HG02571 (cell line): ENCODE measurements at regions not wholly inside any gene's neighbourhood (a gene's known extent, or its start where the extent isn't known, plus 50 kb on each side); places are given as distances from the start of the nearest gene placed in this dataset.
"Not testable (repeated sequence)": the region's sequence is repeated elsewhere in the genome, so short reads cannot be mapped to it uniquely, and the experiment has no call there.

Experiments used
- ATAC-seq: cut with Tn5 transposase; IDR thresholded peaks from one replicate; pipeline ENCODE4 v1.9.1; 2021; ENCODE audit warnings: mild to moderate bottlenecking, moderate library complexity; ENCODE audit not compliant: unreplicated experiment

DNA sequence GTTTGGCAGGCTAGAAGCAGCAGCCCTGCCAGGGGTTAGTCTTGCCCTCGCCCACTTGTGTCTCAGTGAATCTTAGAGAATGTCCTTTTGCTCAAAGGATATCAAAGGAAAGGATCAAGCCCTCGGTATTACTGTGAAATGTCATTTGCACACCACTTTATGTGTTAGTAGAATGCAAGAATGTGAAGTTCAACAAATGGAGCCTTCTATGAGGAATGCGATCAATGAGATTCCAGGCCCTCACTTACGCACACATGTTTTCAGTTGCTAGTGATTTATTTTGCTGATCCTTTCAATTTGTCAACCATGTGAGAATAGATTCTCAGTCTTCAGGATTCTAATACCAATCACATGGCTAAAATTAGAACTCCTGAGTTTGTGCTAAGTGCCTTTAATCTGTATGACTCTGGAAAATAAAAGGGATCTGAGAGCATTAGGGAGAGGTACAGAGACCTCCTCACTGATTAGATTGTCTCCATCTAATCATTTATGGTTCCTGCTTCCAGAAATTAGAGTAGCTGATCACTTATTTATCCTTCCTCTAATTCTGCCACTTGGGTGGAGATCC lies 123.0 kb upstream of the SP4 start:
- ATAC-seq, result no peak

DNA sequence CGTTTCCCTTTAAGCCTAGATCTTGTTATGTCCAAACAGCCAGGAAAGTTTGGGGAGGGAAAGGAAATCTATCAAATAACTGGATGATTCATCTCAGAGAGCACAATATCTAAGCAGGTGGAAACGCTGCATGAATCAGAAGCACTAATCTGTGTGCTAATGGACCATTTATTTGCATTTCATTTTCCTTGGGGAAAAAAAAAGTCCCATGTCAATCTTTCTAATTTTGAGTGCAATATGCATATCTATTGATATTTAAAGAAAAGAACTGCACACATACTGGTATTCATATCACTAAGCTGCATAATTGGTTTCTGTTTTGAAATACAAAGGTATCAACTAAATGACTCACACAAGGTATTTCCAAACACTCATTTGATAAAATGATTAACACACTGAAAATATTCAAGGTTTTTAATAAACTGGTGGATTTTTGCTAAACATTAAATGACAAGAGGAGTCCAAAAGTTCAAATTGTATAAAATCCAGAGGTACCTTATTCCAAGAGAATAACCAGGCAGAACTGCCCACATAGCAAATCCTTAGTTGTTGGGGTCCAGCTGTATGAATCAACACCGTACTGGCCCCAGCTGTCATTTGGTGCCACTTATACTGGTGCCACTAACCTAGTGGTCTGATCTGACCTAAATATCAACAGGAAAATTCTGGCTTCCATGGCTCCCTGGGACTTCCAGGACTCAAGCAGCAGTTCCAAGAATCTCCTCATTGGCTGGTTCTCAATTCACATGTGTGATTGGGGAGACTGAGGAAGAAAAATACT lies 122.2 kb upstream of the SP4 start:
- ATAC-seq, result no peak

DNA sequence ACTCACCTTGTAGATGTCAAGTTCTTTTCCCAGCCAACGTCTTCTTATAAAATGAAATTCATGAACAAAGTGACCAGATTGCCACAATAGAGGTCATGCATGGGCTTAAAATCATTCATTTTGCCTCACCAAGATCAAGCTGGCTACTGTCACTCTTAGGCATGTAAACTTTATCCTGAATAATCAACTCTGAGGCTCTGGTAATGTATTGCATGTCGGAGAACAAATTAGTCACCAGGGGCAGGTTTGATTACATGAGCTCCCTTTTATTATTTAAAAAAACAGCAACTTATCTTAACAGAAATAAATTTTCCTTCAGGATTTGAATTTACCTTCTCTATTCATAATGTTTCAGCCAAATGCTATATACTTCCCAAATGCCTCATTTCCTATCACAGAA lies 112.9 kb upstream of the SP4 start:
- ATAC-seq, result no peak

DNA sequence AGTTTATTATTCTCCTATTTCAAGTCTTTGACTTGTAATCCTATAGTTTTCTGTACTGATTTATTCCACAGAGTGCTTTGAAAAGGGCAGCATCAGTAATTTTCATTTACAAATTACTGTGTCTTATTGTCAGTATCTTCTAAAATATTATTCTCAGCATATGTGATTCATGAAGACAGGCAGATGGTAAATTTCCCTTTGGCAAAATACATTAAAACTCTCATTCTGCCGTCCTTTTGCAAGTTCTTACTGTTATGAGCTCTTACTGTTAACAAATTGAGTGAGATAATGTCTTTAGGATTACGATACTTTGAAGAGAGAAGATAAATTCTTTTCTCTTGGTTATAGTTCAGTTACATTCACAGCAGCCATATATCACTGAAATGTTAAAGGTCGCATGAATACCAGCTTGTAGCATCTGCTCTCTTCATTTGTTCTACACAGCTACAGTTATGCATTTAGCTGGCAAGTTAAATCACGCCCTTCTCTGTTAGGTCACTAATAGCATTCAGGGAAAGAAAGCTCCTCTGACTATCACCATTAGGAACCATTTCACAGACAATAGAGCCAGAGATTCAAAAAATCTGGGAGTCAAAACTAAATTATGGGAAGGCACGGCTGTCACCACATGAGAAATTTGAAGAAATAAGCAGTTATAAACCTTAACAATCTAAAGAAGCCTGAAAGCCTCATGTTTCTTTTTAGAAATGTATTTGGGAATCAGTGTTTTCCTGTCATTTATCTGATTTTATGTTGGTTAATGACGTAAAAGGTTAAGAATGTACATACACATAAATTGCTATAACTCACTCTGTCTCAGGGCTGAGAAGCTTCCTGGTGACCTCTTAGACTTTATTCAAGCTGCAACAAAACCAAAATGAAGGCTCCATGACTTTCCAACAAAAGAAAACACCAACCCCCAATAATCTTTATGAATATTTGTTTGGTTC lies 109.6 kb upstream of the SP4 start:
- no peak for ATAC-seq

DNA sequence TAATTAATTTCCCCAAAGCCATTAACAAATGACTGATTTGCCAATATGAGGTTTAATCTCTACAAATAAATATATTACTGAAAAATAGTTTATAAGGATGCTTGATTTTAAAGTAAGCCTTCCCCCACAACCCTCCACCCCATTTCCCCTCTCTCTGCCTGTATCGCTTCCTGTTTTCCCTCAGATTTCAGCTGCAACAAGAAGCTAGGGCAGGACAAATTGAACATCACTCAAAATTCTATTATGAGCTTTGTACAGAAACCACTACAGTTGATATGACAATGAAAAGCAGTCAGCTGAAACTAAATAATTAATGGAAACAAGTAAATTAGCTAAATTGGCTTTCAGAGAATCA lies 109.0 kb upstream of the SP4 start:
- no peak for ATAC-seq

DNA sequence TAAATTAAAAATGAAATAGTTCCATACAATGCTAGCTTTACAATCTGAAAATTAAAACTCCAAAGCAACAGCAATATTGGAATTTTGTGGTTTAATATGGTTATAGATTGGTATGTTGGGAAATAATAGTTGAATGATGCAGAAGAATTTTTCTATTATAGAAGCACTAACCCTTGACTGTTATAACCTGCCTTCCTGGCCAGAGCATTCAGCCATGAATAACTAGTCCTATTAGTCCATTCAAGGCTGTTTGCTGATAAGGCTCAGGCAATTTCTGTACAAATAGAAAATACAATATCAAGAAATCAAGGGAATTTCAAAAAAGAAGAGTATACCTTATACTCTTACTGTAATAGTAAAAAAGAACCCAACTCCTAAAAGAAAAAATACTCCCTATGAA lies 101.6 kb upstream of the SP4 start:
- no peak for ATAC-seq

DNA sequence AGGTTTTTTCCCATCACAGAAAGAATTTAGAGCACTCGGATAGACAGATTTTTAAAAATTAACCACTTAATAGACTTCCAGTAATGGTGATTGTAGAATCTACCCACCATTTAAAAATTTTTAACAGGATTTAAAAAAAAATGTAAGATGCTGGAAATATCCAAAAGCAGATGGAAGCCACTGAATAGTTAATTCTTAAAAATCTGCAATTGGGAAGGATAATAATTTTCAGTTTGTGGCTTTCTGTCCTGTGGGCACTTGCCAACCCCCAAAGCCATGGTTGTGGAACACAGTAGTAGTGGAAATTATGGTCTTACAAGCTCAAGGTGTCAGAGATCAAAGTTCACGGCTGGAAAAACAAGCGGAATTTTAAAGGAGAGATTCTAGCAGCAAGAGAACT lies 101.0 kb upstream of the SP4 start:
- no peak for ATAC-seq

DNA sequence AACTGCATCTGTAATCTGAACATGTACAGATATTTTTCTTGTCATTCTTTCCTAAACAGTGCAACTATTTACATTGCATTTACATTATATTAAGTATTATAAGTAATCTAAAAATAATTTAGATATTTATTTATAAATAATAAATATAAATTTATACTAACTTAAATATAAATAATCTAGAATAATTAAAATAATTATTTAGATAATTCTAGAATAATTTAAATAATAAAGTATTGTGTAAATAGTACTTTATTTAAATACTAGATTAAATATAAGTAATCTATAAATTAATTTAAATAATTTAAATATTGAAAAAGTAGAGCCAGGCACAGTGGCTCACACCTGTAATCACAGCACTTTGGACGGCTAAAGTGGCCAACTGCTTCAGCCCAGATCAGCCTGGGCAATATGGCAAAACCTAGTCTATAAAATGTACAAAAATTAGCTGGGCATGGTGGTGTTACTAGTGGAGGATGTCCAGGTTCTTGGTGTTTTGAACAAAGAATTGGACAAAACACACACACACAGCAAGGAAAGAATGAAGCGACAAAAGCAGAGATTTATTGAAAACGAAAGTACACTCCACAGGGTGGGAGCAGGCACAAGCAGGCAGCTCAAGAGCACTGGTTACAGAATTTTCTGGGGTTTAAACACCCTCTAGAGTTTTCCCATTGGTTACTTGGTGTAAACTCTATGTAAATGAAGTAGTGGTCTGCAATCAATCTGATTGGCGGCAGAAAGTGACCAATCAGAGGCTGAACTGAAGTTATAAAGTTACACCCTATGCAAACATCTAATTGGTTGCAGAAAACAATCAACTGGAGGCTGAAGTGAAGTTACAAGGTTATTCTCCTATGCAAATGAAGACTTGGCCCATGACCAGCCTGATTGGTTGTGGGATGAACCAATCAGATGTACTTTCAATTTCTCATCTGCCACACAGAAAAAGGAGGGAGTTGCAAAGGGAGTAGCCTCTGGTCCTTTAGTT lies 100.2 kb upstream of the SP4 start:
- no peak for ATAC-seq

DNA sequence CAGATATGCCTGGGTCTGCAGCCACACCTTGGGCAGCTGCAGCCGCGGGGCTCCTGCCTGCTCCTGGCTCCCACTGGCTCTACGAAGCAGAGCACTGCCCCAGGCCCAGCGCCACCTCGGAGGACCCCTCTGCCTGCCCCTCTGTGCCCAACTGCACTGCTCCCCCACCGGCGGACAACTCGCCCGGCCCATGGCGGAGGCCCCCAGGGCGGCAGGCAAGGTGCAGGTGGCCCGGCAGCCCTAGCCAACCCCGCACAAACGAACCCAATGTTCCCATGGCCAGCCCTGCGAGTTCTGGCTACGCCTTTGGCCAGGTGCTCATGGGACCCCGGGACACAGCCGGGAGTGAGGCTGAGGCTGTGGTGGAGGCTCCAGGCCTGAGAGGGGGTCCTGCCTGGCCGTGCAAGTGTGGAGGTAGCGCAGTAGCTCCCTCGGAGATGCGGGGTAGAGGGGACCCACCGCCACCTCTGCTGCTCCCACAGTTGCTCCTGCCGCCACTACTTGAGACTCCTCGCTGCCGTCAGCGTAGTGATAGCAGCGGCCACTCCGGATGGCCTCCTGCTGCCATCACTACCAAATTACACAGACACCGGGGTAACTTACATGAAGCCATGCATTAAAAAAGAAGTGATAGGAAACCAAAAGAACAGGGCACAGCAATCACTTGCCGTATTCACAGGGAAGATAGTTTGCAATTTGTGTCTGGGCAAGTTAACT lies 97.3 kb upstream of the SP4 start:
- ATAC-seq, result no peak

DNA sequence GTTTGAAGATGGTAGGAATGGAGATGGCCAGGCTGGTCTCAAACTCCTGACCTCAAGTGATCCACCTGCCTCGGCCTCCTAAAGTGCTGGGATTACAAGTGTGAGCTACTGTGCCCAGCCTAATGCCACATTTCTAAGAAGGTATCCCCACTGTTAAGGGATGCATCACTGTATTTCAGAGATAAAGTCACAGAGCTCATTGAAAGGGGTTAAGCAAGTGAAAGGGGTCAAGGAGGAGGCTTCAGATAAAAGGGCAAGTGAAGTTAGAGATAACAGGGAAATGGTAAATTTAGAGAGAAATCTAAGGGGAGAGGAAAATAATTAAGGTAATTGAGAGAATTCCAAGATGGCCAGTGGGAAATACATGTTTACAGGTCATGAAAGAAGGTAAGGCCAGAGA lies 93.0 kb upstream of the SP4 start:
- no peak for ATAC-seq

DNA sequence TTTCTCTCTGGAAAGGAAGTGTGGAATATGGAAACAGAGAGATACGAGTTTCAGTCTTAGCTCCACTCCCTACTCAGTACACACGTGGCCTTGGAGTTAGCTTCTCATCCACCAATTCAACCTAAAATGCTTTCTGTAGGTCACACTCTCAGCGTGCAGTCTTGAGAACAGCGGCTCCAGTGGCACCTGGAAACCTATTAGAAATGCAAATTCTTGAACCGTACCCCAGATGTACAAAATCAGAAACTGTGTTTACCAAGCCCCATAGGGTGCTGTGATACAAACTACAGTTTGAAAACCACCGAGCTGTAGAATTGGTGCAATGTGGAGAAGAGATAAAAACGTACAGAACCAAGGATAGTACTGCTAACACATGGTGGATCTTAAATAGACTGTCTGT lies 91.1 kb upstream of the SP4 start:
- no peak for ATAC-seq

DNA sequence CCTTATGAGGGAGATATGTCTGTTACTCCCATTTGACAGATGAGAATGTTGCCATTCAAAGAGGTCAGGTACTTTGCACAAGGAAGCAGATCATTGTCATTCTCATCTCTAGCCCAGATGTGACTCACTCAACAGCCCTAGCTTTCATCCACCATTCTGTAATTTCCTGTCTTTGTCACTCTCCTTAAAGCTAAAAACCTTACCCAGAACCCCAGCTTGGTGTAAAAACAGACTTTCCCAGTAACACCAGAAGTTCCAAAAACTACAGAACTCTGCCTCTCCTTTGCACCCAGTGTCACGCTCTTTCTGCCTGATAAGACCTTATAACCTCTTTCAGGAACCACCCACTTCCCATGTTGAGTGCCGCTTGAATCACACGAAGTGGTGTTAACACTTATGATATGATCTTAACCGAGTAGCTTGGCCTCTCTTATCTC lies 89.1 kb upstream of the SP4 start:
- no peak for ATAC-seq

DNA sequence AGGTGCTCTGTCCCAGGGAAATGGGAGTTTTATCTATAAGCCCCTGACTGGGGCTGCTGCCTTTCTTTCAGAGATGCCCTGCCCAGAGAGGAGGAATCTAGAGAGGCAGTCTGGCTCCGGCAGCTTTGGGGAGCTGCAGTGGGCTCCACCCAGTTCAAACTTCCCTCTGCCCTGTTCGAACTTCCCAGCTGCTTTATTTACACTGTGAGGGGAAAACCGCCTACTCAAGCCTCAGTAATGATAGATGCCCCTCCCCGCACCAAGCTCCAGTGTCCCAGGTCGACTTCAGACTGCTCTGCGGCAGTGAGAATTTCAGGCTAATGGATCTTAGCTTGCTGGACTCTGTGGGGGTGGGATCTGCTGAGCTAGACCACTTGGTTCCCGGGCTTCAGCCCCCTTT lies 83.0 kb upstream of the SP4 start:
- not testable (repeated sequence) for ATAC-seq

DNA sequence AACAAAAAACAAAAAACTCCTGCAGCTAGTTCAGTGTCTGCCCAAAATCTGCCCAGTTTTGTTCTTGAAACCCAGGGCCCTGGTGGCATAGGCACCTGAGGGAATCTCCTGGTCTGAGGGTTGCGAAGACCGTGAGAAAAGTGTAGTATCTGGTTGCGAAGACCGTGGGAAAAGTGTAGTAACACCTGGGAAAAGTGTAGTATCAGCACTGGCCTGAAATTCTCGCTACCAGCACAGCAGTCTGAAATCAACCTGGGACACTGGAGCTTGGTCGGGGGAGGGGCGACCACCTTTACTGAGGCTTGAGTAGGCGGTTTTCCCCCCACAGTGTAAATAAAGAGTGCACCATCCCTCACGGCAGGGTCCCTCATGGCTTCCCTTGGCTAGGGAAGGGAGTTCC lies 82.5 kb upstream of the SP4 start:
- ATAC-seq, result no peak

DNA sequence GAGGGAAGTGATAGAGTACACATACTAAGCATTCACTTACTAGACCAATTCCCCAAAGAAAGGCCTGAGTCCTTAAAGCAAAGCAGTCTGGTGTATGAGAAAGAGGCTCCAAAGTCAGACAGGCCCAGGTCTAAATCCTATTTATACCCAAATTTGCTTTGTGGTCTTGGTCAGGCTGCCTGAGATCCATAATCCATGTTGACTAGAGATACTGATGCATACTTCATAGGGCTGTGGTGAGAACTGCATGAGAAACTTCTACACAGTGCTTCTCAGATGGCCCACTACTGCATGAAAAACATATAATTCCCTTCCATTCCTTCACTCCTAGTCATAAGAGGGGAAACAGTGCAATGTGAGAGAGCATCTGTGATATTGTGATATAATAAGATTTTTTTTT lies 81.6 kb upstream of the SP4 start:
- no peak for ATAC-seq

DNA sequence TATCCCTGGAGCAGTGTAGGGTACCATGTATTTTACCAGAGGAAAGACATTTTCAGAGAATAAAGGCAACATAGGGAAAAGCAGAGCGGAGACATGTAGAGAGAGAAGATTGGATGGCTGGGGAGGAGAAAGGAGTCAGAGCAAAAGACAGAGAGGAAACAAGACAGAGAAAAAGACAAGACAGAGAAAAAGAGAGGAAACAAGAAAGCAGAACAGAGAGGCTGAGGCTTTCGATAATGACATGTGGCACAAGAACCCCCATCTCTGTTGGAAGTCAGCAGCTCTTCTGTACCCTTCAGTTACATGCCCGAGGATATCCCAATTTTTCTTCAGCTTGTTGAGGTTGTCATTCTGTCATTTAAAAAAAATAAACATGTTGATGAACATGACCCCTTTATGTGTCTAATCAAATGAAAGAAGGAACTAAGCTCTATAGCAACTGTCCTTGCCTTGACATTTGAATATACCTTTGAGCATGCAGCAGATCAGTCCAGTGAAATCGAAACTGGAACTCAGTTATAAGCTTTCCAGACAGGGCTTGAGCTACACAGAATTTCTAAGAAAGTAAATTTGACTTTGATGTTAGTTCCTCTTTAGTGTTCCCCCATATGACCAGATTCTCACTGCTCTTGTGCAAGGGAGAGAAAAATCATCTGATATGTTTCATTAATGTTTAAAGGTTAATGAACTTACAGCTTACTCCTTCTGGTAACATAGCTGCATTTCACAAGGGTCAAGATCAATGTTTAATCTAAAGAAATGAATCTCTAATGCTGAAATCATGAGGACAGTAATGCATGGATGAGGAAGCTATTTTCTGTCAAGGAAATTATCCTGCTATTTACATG lies 75.1 kb upstream of the SP4 start:
- ATAC-seq, result peak; percentile 84

DNA sequence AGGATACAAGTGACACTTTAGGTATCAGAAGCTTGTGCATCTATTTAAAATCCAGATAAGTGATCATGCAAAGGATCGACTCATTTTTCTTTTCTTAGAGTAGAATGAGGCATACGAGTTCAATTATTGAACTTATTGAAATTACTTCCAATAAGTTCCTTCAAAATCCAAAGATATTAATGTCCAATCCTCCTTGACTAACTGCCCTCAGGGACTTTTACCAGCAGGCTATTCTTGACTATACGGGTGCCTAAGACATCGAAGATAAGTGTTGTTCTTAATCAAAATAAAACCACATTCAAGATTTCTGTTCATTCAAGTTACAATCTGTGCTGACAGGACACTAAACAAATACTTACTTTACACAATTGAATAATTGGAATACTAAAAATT lies 74.5 kb upstream of the SP4 start:
- no peak for ATAC-seq

DNA sequence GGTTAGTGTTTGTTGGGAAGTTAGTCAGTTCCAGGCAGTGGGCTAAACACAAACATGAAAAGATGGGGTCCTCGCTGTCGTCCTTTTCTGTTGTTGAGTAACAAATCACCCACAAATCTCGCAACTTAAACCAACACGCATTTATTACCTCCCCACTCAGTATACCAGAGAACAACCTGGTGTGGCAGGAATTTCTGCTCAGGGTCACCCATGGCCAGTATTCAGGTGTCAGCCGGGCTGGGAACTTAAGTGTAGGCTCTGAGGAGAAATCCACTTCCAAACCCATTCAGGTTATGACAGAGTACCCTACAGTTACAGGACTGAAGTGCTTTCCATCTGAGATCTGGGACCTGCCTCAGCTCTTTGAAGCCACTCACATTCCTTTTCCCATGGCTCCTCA lies 73.6 kb upstream of the SP4 start:
- ATAC-seq, result no peak

DNA sequence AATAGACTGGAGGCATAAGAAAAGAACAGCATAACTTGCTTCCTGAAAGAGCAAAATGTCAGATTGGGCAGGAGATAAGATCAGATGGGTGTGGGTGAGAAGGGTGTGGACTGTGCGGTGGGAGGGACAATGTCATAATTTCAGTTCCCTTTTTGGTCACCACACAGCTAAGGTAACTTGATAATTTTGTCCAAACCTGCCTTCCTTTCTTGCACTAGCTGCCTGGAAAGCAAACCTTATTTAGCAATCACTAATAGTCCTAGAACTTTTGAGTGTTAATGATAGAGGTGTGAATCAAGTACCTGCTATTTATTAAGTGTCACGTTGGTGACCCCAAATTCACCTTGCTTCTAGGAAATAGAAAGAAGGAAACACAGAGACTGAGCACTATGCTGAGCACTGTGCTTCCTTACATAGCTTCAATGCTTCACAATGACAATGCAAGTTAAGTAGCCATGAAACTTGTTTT lies 72.4 kb upstream of the SP4 start:
- peak; percentile 78 for ATAC-seq
